ENCODE measurements at regions not wholly inside any gene's neighbourhood (a gene's known extent, or its start where the extent isn't known, plus 50 kb on each side); places are given as distances from the start of the nearest gene placed in this dataset.

- TF ChIP-seq CTCF (IDR thresholded peaks at IDR 0.05), result no peak
- H3K27ac Mint-ChIP-seq, result no peak overlapping the region
- H3K27me3 Mint-ChIP-seq, result peaks cover 5% of the 10 kb centered on the region
- no peak for ATAC-seq (ENCODE audit: low read depth)
- no peak overlapping the region for H3K4me3 Mint-ChIP-seq
- H3K9me3 Mint-ChIP-seq, result no peaks in the 10 kb centered on the region
- H3K4me1 Mint-ChIP-seq, result peaks cover 3% of the 10 kb centered on the region
- intact Hi-C loops (cut with micrococcal nuclease), result no loop called here
- POLR2A ChIA-PET, result no interaction called here
- CTCF ChIA-PET, result interaction anchor here (1.4 to 1.6 kb wide), 2 partner anchors 59 to 159 kb away, joined by 3 to 4 read pairs; no protein-coding TSS in a partner anchor
- no peak for DNase-seq
- no peaks in the 10 kb centered on the region for H3K36me3 Mint-ChIP-seq (ENCODE audit: low read depth)
Observed at GRCh38 chr1:117694543-117694942, 88.7 kb downstream of the TENT5C start.

GRCh38 chr1:117695796-117696490, 90.1 kb downstream of the TENT5C start:
- ATAC-seq (ENCODE audit: low read depth) (no peak), DNase-seq (no peak)
- H3K4me3 Mint-ChIP-seq, result no peak overlapping the region
- H3K27ac Mint-ChIP-seq, result no peak overlapping the region
- intact Hi-C loops (cut with micrococcal nuclease), result no loop called here
- no peak for TF ChIP-seq CTCF (IDR thresholded peaks at IDR 0.05)
- CTCF ChIA-PET, result no interaction called here
- POLR2A ChIA-PET, result no interaction called here
- H3K36me3 Mint-ChIP-seq (ENCODE audit: low read depth), result no peaks in the 10 kb centered on the region
- peaks cover 11% of the 10 kb centered on the region for H3K27me3 Mint-ChIP-seq
- H3K9me3 Mint-ChIP-seq, result no peaks in the 10 kb centered on the region
- H3K4me1 Mint-ChIP-seq, result no peaks in the 10 kb centered on the region

- Mint-ChIP-seq H3K4me1 (no peaks in the 10 kb centered on the region), H3K4me3 (no peak overlapping the region), H3K27me3 (peaks cover 11% of the 10 kb centered on the region), H3K36me3 (ENCODE audit: low read depth) (no peaks in the 10 kb centered on the region), H3K9me3 (no peaks in the 10 kb centered on the region), H3K27ac (no peak overlapping the region)
- POLR2A ChIA-PET, result no interaction called here
- ATAC-seq (ENCODE audit: low read depth) (no peak), DNase-seq (no peak)
- no peak for TF ChIP-seq CTCF (IDR thresholded peaks at IDR 0.05)
- CTCF ChIA-PET, result interaction anchor here (0.8 kb wide), 2 partner anchors 60 to 189 kb away, joined by 3 read pairs; no protein-coding TSS in a partner anchor
- intact Hi-C loops (cut with micrococcal nuclease), result no loop called here
Observed at GRCh38 chr1:117696561-117696960, 90.7 kb downstream of the TENT5C start.

GRCh38 chr1:117697220-117697781, 91.5 kb downstream of the TENT5C start:
- Mint-ChIP-seq H3K27ac (no peak overlapping the region), H3K36me3 (ENCODE audit: low read depth) (no peaks in the 10 kb centered on the region), H3K9me3 (no peaks in the 10 kb centered on the region), H3K4me3 (no peak overlapping the region), H3K27me3 (peaks cover 11% of the 10 kb centered on the region), H3K4me1 (no peaks in the 10 kb centered on the region)
- intact Hi-C loops (cut with micrococcal nuclease), result no loop called here
- no peak for ATAC-seq (ENCODE audit: low read depth)
- CTCF ChIA-PET, result interaction anchor here (0.8 kb wide), 2 partner anchors 59 to 190 kb away, joined by 3 read pairs; no protein-coding TSS in a partner anchor
- DNase-seq, result no peak
- POLR2A ChIA-PET, result no interaction called here
- TF ChIP-seq CTCF (IDR thresholded peaks at IDR 0.05), result no peak

GRCh38 chr1:117698398-117699160, 92.7 kb downstream of the TENT5C start:
- POLR2A ChIA-PET, result no interaction called here
- H3K27me3 Mint-ChIP-seq, result peaks cover 11% of the 10 kb centered on the region
- H3K27ac Mint-ChIP-seq, result no peak overlapping the region
- CTCF ChIA-PET, result interaction anchor here (1.0 kb wide), 1 partner anchor 60 kb away, joined by 4 read pairs; no protein-coding TSS in a partner anchor
- intact Hi-C loops (cut with micrococcal nuclease), result no loop called here
- H3K9me3 Mint-ChIP-seq, result no peaks in the 10 kb centered on the region
- no peak for TF ChIP-seq CTCF (IDR thresholded peaks at IDR 0.05)
- ATAC-seq (ENCODE audit: low read depth) (no peak), DNase-seq (no peak)
- H3K4me3 Mint-ChIP-seq, result no peak overlapping the region
- no peaks in the 10 kb centered on the region for H3K4me1 Mint-ChIP-seq
- H3K36me3 Mint-ChIP-seq (ENCODE audit: low read depth), result no peaks in the 10 kb centered on the region

Data from activated B cell treated with CpG ODN at 0.5 μM for 24 hours (primary cell).